Activated CD4-positive, alpha-beta T cell treated with anti-CD3 and anti-CD28 coated beads for 24 hours (primary cell): ENCODE measurements at regions not wholly inside any gene's neighbourhood (a gene's known extent, or its start where the extent isn't known, plus 50 kb on each side); places are given as distances from the start of the nearest gene placed in this dataset.

ENCODE experiments used
- DNase-seq, 2 donors: peaks; one replicate each; pipeline ENCODE4 v3.0.0-alpha.2; 2020; ENCODE audit warnings: low read depth in 2 of 2

DNA sequence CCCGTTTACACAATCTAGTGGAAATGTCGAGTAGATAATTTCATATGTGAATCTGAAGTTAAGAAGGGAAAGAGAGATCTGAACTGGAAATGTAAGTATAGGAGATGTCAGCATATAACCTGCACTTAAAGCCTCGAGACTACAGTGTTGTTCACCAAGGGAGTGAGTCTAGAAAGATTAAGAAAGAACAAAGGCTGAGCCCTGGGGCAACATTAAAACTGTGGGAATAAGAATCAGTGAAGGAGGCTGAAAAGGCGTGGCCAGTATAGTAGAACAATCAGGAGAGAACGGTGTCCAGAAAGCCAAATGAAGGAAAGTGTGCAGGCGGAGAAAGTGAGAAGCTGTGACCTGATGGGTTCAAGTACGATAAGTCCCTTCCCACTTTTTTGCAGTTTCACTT, 118.8 kb upstream of the TENM3 start:
- DNase-seq: no peak

DNA sequence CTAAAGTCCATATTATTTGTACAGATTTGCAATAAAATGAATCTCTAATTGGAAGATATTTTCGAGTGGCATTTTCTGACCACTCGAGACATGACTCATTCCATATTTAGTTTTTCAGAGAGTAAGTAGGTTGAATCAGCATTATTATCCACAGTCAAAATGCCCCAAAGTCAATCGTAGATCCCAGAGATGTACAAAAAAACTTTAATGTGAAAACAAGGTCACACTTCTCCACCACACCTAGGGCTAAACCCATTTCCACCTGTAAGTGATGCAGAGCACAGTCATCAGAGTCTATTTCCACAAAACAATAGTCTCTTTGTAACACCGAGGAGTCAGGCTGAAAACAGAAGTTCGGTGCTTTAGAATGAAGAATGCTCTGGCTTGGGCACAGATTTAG, 117.1 kb upstream of the TENM3 start:
- no peak for DNase-seq

DNA sequence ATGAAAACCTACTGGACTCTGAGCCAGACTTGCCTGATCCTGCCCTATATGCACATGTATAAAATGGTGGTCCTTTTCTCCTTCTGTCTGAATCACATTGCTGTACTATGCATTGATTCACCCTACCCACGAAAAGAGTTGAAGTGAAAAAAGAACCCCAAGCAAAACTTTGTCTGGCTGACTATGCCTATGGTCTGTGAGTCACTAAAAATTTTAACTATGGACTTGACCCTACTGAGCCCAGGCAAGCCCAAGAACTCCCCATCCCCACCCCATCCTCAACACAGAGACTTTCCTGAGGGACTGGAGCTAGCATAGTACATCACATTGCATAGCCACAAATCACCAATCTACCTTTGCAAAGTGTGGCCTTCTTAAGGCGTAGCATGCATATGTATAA, 116.6 kb upstream of the TENM3 start:
- DNase-seq: no peak

DNA sequence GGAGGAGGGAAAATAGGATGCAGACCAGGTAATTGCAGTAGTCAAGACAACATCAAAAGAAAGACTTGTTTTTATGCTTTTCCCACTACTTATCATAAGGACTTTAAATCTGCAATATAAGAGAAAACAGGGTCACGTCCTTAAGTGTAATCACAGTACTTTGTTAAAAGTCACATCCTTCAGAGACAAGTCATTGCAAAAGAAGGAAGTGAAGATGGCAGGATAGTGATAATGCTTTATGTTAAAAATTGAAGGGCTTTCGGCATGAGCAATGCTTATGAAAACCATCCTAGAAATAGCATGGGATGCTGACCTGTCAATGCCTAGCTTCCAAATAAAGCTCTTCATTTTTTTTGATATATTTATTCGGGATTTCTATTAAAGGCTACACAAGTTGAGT, 110.2 kb upstream of the TENM3 start:
- no peak for DNase-seq

DNA sequence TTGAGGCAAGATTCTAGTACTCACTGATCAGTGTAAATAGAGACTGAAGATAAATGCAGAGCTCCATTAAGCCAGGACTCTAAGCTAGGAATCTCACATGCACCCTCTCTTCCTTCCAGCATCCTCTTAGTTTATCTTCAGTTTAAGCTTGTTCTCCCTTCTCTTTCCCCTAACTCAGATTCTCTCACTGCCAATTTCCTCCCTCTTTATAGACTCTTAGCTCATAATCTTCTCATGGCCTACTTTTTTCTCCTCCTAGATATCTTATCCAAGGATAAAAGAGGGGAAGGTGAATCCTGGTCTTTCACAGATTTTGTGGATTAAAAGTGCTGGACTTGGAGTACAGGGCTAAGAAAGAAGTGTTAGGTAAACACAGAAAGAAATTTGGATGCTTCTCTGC, 108.9 kb upstream of the TENM3 start:
- DNase-seq: no peak

DNA sequence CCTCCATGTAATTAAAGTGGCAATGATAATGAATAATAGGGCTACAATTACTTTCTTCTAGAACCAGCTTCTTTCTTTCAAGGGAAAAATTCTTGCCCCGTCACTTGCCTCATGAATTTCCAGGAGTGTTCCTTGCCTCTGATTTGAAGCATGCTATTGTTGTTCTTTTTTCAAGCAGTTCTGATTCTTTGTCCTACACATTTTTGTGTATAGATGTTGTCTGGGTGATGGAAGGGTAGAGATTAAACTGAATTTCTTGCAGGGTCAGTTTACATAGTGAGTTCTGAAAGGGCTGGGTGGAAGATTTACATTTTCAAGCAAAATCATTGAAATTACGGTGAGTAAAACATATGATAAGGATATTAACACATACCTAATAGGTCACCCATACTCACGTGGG, 107.0 kb upstream of the TENM3 start:
- no peak for DNase-seq

DNA sequence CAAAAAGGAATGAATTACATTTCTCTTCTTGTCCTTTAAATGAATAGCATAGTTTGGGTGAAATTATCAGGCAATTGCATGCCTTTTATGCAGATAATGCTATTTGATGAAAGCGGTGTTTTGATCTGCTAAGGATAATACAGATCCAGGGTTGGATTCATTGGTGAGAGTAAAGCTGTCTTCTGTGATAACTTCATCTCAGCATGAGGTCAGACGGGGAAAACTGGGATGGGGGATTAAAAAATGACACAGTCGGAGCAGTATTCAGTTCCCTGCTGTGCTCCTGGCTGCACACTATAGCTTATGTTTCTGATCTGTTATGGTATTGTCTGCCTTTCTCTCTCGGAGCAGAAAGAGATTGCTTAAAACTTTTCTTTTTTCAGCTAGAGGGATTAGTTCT, 105.9 kb upstream of the TENM3 start:
- no peak for DNase-seq

DNA sequence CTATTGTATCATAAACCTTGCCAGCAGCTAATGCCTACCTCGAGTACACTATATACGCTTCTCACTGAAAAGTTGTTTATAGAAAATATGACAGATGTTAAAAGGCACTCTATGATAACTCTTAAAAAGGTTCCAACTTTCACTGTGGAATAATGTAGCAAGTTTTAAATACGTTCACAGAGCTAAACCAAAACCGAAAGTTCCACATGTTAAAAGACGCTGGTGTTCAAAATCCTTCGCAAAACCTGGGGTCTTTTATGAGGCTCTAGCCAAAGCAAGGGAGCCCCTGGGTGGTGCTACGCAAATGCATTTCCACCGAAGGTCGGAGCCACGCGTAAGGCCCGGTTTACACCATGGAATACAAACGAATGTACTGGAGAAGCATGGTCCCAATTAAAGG, 103.7 kb upstream of the TENM3 start:
- DNase-seq: no peak

DNA sequence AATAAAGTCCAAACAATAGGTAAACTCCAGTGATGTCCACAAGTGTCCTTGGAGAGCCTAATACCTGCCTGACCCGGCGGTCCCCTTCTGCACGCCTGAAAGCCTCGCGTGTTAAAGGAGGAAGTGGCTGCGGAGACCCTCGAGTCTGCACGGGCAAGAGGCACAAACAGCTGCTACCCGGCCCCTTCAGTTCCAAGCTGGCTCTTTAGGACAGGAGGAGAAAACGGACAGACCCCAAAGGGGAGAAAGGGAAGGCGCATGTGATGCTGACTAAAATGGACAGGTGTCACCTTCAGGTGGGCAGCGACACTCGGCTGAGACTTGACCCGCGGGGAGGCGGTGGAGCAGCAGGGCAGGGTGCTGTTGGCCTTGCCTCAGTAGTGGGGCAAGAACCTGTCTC, 102.7 kb upstream of the TENM3 start:
- no peak for DNase-seq

DNA sequence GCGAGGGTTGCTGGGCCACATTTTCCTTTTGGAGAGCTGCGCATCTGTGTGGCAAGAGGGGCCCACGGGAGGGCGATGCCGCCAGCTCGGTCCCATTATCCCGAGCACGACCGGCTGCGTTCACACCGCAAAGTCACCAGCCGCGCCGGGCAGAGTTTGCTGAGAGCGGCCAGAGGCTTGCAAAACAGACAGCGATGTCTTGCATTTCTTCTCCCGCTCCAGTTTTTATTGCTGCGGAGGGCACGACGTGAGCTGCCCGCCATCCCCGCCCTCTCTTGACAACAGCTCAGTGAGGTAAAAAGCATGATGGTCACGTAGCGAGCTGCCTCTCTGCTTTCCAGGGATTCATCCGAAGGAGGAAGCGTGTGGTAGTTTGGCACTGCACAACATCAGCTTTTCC, 102.1 kb upstream of the TENM3 start:
- DNase-seq: no peak

DNA sequence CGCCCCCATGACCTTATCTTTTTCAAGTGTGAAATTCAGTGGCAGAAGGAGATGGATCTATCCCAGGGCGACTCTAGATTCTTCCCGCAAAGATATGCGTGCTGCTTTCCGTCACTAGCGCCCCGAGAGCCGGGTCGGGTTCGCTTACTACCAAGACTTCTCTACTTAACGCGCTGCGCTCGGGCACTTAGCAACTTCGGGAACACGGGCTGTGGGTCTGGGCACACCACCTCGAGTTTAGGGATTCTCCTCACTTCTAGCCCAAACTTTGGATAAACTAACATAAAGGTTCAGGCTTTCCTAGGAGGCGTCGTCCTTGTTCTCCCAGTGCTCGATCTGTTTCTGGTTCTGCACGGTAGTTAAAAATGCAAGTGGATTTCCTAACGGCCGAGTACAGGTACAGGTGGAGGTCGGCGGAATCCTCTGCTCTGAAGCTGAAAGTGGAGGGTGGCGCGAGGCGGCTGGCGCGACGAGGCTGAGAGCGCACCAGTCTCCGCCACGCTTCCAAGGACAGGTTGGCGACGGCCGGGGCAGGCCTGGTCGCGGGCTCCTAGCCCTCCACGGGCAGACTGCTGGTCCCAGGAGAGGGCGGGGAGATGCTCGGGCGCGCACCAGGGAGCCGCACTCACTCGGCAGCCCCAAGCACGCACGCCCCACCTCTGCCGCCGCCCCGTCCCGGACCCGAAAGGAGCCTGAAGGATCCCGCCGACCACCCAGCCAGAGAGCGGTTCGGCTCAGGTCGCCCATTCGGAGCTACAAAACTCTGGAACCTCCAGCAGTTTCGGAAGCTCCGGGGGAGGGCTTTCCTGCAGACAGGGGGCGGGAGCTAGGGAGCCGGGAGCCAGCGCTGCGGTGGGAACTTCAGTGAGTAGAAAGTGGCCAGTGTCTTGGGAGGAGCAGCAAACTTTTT, 100.8 kb upstream of the TENM3 start:
- no peak for DNase-seq

DNA sequence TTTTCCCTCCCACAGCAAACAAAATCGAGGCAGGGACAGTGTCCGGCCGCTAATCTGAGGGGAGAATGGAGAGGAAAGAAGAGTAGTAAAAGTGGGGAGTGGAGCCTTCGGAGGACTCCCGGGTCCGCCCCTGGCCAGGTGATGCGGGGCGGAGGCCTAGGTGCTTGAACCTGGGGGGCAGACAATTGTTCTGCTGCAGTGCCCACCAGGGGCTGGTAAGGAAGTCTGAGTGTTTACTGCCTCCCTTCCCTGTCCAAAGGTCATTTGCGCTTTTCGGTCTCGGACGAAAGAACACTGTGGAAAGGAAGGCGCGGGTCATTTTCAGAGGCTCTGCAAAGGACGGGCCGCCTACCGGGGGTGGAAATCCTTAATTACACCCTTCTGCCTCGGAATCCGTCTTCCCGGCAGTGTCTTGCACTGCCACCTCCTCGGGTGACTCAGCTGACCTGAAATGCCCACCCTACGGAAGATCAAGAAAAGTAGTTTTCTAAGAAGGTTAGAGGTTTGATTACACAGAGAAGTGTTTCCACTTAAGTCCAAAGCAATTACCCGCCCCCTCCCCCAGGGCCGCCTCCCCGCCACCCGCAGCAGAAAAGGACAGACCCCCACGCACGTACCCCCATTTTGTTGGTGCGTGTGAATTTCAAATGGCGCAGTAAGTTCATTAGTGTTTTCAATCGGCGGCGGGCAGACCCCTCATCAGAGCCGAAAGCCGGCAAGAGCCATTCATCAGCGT, 99.9 kb upstream of the TENM3 start:
- no peak for DNase-seq

DNA sequence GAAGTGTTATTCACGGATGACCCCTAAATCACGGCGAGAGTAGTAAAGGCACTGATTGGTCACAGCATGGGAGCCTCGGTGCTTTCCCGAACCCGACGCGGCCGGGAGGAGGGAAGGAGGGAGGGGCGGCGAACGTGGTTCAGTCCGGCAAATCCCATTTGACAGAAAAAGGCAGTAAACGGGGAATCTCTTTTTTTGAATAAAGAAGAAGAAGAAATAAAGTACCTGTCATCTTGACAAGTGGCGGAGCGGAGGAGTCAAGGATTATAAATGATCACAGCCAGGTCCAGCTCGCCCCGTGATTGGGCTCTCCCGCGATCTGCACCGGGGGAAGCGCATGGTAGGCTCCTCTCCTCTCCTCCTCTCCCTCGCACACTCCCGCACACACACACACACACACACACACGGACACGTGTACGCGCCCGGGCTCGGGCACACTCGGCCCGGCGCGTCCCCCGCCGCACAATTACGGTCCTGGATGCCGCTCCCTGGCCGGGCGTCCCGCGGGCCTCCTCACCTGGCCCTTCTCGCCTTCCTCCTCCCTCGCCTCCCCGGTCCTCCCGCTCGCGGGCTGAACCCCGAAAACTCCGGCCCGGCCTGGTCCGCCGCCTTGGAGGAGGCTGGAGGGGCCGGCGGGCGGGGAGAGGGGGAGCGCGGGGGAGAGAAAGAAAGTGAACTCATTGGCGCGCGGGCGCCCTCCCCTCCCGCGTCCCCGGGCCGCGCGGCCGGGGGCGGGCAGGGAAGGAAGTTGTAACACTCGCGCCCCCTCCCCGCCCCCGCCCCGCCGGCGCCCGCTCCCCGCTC, 99.2 kb upstream of the TENM3 start:
- DNase-seq: no peak

DNA sequence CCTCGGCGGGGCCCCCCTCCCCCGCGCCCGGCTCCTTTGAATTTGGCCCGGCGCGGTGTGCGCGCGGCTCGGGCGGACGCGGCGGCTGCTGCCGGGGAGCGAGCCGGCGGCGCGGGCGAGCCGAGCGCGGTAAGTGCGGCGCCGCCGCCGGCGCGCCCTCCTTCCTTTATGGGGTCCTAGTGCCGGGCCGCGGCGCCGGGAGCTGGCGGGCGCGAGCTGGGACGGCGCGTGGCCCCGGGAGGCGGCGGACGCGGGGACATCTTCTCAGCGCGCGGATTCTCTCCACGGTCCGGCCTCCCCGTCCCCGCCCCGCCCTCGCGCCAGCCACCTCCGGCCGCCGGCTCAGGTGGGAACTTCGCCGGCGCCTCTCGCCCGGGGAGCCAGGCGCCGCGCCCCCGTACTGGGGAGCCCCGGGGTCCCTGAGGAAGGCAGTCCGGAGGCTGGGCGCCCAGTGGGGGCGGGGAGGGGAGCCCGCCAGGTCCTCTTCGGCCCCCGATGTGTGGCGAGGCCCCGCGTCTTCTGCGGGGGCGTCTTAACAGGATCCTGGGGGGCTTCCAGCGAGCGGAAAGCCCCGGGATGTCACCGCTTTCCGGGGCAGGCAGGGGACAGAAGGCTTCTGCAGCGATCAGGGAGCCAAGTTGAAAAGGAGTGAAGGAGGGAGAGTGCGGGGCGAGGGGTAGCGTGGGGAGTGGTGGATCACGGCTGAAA, 98.4 kb upstream of the TENM3 start:
- no peak for DNase-seq

DNA sequence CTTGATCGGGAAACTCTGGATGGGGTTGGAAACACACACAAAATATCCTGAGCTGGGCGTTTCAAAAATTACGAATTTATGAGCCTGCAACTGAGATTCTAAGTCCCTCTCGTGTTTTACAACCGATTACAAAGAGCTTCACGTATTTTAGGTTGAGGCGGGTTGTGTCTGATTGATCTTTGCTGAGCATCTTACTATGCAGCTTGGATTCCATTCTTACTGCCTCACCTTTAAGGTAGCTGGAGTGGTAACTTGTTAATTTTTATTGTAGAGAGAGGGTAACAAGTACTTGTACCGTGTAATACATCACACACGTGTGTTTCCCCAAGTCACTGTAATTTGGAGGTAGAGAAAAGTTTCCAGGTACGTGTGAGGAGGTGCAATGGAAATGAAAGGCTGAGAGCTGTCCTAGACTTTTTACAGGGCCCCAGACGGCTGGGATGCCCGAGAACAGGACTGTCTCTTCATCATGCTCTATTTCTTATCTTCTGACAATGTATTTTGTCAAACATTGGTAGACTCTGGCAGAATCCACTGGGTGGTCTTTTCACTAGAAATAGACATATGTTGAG, 97.8 kb upstream of the TENM3 start:
- DNase-seq: no peak

DNA sequence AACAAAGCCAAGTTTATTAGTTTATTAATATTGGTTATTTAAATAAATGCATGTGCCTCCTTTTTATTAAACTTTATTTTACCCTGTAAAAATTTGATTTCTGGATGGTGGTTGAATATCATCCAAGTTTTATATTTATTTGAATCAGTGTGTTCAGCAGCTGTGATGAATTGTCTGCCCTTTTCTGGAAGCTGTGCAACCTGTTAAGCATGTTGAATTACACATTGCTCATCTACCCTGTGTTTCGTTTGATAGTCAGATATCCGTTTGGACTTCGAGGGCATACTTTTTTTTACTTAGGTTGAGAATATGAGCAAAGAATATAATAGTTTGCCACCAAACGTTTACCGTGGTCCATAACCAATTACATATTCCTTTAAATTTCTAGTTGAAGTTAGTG, 95.8 kb upstream of the TENM3 start:
- no peak for DNase-seq

DNA sequence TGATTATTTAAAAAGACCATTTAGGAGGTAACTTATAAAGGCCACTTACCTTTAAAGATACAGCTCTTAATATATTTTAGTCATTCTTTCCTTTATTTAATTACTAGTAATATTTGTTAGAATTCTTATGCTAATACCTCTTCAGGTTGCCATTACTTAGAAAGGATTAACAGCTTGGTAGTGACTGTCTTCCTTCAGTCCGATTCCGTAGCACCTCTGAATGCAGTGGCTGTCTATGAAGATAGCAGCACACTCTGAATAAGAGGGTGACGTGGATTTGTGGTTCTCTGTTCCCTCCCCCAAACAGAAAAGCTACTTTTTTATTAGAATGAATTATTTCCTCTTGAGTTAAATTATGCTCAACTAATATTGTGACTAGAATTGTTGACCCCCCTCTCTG, 92.6 kb upstream of the TENM3 start:
- DNase-seq: no peak

DNA sequence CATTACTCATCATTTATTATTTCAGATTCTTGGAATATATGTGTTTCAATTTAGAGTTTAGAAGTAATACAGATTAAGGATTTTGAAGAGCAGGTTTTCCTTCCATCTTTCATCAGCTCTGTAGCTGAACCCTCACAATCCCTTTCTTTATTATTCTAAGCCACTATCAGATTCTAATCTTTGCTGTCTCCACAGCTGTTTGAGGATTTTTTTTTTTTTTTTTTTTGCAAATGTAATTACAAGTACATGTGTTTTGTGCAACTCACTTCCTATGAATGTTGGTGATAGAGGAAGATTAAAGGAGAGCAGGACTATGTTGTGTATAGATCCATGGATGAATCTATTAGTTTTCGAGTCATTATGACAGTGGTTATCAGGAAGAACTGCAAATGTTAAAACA, 87.4 kb upstream of the TENM3 start:
- no peak for DNase-seq

DNA sequence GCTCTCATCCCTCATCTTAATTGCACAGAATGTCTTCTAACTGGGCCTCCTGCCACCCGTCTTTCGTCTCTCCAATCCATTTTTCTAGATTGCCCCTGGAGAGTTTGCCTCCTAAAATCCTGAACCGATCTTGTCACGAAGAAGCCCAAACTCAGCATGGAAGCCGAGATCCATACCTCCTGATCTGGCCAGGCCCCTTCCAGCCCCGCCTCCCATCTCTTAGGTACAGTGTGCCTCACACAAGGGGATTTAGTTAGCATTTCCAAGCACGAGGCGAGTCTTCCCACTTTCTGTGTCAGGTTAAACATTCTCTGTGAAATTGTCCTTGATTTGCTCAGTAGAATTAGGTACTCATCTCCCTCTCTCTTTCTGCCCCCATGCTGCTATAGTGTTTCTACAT, 80.0 kb upstream of the TENM3 start:
- no peak for DNase-seq

DNA sequence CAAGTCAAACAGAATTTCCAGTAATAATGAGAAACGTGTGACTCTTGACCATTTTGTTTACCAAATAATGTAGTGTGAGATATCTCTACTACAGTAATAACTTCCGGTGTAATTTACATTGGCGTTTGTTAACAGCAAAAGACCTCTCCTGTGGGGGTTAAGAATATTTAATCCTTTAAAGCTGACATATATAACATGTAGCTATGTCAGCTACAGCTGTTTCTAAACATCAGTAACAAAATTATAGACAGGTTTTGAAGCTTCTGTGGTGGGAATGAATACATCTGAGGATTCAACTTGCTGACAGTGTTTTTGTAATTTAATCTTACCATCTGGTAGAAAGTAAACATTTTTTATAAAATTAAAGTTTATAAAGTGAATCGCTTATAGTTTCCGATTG, 73.6 kb upstream of the TENM3 start:
- no peak for DNase-seq

DNA sequence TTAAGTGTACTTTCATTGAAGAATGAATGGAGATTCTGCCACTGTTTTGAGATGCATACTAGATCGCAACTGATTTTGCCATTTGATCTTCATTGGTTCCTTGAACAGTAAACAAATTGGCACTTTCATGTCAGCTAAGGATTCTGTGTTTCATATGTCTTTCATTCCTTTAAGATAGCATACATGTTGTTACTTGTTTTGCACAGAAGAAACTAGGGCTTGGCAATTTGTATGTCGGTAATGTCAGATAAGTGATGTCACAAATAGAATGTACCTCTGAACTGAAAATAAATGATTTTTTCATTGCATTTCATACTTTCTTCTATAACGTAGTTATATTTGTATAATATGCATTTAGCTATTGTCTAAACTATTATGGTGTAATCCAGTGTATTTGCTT, 73.2 kb upstream of the TENM3 start:
- no peak for DNase-seq
